GM12878 (cell line): ENCODE measurements at regions not wholly inside any gene's neighbourhood (a gene's known extent, or its start where the extent isn't known, plus 50 kb on each side); places are given as distances from the start of the nearest gene placed in this dataset.

Experiments
- FOXM1 ChIP-seq: IDR thresholded peaks from 2 replicates; pipeline ENCODE4 v1.6.1; 2012; ENCODE audit warnings: low read depth, mild to moderate bottlenecking, inconsistent platforms, low read length, moderate library complexity
- NRF1 ChIP-seq: conservative IDR thresholded peaks from 2 replicates; pipeline ENCODE4 v1.6.1; 2011; ENCODE audit warnings: mild to moderate bottlenecking, low read depth, low read length, improper control_type of control experiment
- PAX5 ChIP-seq: IDR thresholded peaks from 2 replicates; pipeline ENCODE4 v1.6.1; 2011; ENCODE audit warnings: low read depth, low read length, borderline replicate concordance
- POU2F2 ChIP-seq: IDR thresholded peaks from 3 replicates; pipeline ENCODE4 v1.6.1; 2011; ENCODE audit warnings: low read depth, mild to moderate bottlenecking, low read length, borderline replicate concordance
- SREBF2 ChIP-seq: IDR thresholded peaks from 2 replicates; pipeline ENCODE4 v1.6.1; 2012; ENCODE audit warnings: mild to moderate bottlenecking, low read length
- TAF1 ChIP-seq: IDR thresholded peaks from 2 replicates; pipeline ENCODE4 v1.6.1; 2011; ENCODE audit warnings: mild to moderate bottlenecking, low read depth, low read length, borderline replicate concordance
- ZBED1 ChIP-seq: IDR thresholded peaks from 2 replicates; pipeline ENCODE4 v1.6.1; 2016; ENCODE audit warnings: borderline replicate concordance
- ZNF622 ChIP-seq: fragments of 450-650 bp; IDR thresholded peaks from 2 replicates; pipeline ENCODE4 v1.6.1; 2017; ENCODE audit warnings: mild to moderate bottlenecking, inconsistent platforms
- TF ChIP-seq, protein P1 (sequence below): IDR thresholded peaks from 2 replicates; pipeline ENCODE4 v1.6.1; 2012; ENCODE audit warnings: improper control_type of control experiment, low read depth, low read length; ENCODE audit not compliant: insufficient replicate concordance

DNA sequence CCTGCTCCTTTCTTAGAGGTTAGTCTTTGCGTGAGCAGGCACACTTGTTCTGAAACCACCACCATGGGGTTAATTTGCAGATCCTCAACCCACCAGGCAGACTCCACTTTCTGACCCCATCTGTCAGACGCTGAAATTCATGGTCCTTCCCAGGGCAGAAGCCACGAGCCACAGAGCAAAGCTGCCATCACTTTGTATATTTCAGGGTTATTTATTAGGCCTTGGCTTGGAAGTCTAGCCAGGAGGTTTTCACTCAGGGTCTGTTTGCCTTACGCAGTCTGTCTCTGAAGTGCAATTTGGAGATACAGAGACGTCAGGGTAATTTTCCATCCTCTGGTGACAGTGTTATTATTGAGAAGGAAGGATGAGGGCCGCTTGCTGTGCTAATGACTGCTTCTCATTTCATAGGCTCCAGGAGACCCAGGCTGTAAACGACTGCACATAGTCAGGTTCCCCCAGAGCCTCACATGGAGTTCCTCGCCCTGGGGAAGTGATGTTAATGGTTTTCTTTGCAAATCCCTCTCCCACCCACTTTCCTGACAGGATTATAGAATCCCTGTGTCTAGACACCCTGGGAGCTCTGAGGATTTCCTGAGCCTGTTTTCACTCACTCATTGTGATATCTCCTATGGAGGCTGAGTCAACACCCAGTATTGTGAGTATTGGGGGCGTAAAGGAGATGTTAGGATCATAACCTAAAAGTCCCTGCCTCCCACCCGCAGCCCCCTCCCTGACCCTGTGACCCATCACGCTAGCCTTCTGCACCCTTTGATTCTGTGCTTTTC is 269.0 kb downstream of the ABCC12 start (continued):
- TF ChIP-seq SREBF2 (no peak), NRF1 (no peak), FOXM1 (no peak), ZBED1 (no peak), ZNF622 (no peak), POU2F2 (no peak), TAF1 (no peak), PAX5 (no peak)
- TF ChIP-seq, protein P1, sequence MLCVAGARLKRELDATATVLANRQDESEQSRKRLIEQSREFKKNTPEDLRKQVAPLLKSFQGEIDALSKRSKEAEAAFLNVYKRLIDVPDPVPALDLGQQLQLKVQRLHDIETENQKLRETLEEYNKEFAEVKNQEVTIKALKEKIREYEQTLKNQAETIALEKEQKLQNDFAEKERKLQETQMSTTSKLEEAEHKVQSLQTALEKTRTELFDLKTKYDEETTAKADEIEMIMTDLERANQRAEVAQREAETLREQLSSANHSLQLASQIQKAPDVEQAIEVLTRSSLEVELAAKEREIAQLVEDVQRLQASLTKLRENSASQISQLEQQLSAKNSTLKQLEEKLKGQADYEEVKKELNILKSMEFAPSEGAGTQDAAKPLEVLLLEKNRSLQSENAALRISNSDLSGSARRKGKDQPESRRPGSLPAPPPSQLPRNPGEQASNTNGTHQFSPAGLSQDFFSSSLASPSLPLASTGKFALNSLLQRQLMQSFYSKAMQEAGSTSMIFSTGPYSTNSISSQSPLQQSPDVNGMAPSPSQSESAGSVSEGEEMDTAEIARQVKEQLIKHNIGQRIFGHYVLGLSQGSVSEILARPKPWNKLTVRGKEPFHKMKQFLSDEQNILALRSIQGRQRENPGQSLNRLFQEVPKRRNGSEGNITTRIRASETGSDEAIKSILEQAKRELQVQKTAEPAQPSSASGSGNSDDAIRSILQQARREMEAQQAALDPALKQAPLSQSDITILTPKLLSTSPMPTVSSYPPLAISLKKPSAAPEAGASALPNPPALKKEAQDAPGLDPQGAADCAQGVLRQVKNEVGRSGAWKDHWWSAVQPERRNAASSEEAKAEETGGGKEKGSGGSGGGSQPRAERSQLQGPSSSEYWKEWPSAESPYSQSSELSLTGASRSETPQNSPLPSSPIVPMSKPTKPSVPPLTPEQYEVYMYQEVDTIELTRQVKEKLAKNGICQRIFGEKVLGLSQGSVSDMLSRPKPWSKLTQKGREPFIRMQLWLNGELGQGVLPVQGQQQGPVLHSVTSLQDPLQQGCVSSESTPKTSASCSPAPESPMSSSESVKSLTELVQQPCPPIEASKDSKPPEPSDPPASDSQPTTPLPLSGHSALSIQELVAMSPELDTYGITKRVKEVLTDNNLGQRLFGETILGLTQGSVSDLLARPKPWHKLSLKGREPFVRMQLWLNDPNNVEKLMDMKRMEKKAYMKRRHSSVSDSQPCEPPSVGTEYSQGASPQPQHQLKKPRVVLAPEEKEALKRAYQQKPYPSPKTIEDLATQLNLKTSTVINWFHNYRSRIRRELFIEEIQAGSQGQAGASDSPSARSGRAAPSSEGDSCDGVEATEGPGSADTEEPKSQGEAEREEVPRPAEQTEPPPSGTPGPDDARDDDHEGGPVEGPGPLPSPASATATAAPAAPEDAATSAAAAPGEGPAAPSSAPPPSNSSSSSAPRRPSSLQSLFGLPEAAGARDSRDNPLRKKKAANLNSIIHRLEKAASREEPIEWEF, result no peak
